Memory B cell (primary cell): ENCODE measurements at regions not wholly inside any gene's neighbourhood (a gene's known extent, or its start where the extent isn't known, plus 50 kb on each side); places are given as distances from the start of the nearest gene placed in this dataset.
"Not testable (repeated sequence)": the region's sequence is repeated elsewhere in the genome, so short reads cannot be mapped to it uniquely, and the experiment has no call there.

Source experiments
- ATAC-seq: fragments of 150-1000 bp; cut with Tn5 transposase; 2 replicates; pipeline ENCODE4 v1.10.0; 2021; ENCODE audit warnings: low read depth, mild to moderate bottlenecking, moderate library complexity
- DNase-seq, 2 donors: peaks; one replicate each; pipeline ENCODE4 v3.0.0; 2022; ENCODE audit warnings: low spot score in 2 of 2
- H3K27ac Mint-ChIP-seq: one replicate; pipeline ENCODE4 v1.8.0; 2022; ENCODE audit warnings: mild to moderate bottlenecking, moderate library complexity, mixed read lengths
- H3K27me3 Mint-ChIP-seq: one replicate; pipeline ENCODE4 v1.8.0; 2022; ENCODE audit warnings: mixed read lengths
- H3K36me3 Mint-ChIP-seq: one replicate; pipeline ENCODE4 v1.8.0; 2022; ENCODE audit warnings: mild to moderate bottlenecking, mixed read lengths
- H3K4me1 Mint-ChIP-seq: one replicate; pipeline ENCODE4 v1.8.0; 2022; ENCODE audit warnings: mixed read lengths
- H3K4me3 Mint-ChIP-seq: one replicate; pipeline ENCODE4 v1.8.0; 2022; ENCODE audit warnings: mild to moderate bottlenecking, moderate library complexity, mixed read lengths
- H3K9me3 Mint-ChIP-seq: one replicate; pipeline ENCODE4 v1.8.0; 2022; ENCODE audit warnings: mixed read lengths

DNA sequence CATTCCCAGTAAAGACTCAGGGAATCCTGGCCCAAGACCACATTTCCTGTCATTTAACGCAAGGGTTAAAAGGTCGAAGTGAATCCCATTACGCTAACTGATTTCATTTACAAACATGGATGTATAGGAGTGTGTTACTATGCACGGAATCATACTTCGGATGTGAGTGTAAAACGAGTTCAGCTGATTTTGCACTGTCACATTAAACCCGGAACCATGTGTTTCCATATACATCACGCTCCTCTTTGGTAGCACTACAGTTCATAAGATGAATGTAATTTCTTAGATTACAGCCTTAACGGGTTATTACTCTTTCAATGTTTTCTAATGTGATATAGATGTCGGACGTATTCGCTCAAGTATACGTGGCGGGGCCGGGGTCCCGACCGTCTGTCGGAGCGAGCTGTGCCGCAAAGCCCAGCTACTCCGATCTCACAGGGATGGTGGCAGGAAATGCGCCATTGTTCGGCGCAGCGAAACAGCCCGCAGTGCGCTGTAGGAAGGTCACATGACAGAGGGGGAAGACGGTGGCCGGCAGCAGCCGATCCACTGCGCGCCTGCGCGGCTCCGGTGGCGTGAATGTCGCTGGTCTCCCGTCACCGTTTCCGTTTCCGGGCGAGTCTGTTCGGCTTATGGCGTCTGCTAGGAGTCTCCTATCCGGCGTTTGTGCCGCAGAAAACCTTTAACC, 97.3 kb downstream of the NPAP1 start:
- H3K27ac Mint-ChIP-seq: no peak overlapping the region
- peak overlapping the region; percentile 73 for H3K4me3 Mint-ChIP-seq
- peak in 1 of 2 donors; percentile 21 for DNase-seq
- H3K4me1 Mint-ChIP-seq: no peaks in the 10 kb centered on the region
- peak; percentile 75 for ATAC-seq
- H3K27me3 Mint-ChIP-seq: peaks cover 2% of the 10 kb centered on the region
- H3K36me3 Mint-ChIP-seq: no peaks in the 10 kb centered on the region
- peaks cover 9% of the 10 kb centered on the region for H3K9me3 Mint-ChIP-seq

DNA sequence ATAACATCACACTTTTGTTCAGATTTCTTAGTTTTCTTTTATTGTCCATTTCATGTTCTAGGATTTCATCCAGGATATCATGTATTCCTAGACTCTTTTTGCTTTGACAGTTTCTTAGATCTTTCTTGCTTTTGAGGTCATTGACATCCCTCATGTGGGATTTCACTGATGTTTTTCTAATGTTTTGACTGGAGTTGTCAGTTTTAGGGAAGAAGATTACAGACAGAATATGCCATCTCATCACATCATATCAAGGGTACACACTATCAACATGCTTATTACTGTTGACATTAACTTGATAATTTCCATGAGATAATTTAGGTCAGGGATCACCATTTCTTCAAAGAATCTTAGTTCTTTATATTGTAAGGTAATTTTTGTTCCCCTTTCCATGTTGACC, 101.7 kb downstream of the NPAP1 start:
- DNase-seq (no peak), ATAC-seq (no peak)
- Mint-ChIP-seq H3K4me3 (no peak overlapping the region), H3K9me3 (peaks cover 5% of the 10 kb centered on the region), H3K4me1 (no peaks in the 10 kb centered on the region), H3K36me3 (no peaks in the 10 kb centered on the region), H3K27me3 (no peaks in the 10 kb centered on the region), H3K27ac (no peak overlapping the region)

DNA sequence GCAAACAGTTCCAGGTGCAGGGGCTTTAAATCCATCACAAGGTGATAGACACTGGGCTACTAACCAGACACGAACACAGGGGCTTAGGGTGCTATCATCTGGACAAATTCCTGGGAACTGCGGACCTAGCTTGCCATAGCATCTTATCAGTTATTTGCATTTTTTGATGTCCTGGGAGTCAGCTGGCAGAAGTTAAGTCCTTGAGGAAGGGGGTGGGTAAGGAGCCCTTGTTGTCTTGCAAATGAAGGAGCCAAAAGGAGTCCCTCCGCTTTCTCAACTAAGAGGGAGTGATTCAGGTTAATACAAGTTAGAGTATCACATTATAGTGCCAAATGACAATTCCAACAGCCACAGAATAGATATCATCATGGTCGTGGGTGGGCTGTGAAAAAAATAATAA, 108.9 kb downstream of the NPAP1 start:
- no peaks in the 10 kb centered on the region for H3K36me3 Mint-ChIP-seq
- ATAC-seq (no peak), DNase-seq (no peak)
- no peak overlapping the region for H3K27ac Mint-ChIP-seq
- H3K4me3 Mint-ChIP-seq: no peak overlapping the region
- peaks cover 7% of the 10 kb centered on the region for H3K9me3 Mint-ChIP-seq
- peaks cover 2% of the 10 kb centered on the region for H3K4me1 Mint-ChIP-seq
- H3K27me3 Mint-ChIP-seq: no peaks in the 10 kb centered on the region

DNA sequence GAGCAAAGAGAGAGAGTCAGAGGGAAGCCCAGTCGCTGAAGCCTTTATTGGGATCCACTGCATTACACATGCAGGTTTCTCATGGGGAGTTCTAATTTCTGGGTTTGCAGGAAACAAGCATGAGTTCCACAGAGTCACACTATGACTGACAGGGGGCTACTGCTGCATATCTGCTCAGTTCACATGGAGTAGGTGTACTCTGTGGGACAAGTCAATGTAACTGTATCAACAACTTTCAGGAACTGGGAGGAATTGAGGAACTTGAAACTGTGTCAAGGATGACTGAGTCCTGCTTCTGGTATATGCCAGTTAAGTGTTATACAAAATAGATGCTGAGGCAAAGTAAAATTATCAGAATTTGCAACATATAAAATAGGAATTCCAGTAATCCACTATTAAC, 110.8 kb downstream of the NPAP1 start:
- Mint-ChIP-seq H3K9me3 (peaks cover 7% of the 10 kb centered on the region), H3K27me3 (no peaks in the 10 kb centered on the region), H3K36me3 (no peaks in the 10 kb centered on the region), H3K4me1 (peaks cover 2% of the 10 kb centered on the region), H3K4me3 (no peak overlapping the region), H3K27ac (no peak overlapping the region)
- DNase-seq: no peak
- no peak for ATAC-seq

DNA sequence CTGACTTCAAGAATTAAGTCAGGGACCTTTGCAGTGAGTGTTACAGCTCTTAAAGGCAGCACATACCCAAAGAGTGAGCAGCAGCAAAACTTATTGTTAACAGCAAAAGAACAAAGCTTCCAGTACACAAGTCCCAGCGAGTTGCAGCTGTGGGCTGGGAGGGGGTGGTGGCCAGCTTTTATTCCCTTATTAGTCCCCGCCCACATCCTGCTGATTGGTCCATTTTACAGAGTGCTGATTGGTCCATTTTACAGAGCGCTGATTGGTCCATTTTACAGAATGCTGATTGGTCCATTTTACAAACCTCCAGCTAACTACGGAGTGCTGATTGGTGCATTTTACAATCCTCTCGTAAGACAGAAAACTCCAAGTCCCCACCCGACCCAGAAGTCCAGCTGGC, 127.0 kb downstream of the NPAP1 start:
- H3K4me1 Mint-ChIP-seq, H3K27me3 Mint-ChIP-seq, DNase-seq, H3K4me3 Mint-ChIP-seq, H3K27ac Mint-ChIP-seq, H3K9me3 Mint-ChIP-seq, H3K36me3 Mint-ChIP-seq, ATAC-seq: not testable (repeated sequence)

DNA sequence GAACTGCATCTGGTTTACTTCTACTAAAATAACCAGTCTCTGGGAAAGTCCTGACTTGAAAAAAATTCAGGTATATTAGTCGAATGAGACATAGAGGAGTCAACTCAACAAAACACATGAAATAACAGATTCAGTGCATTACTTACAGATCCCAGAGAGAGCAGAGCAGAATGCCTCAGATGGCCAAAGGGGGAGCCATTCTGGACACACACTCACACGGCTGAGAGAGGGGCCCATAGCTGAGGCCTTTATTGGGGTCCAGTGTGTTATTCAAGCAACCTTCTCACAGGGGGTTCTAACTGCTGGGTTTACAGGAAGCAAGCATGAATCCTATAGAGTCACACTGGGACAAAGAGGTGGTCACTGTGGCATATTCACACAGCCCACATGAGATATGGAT, 135.1 kb upstream of the SNRPN start:
- no peaks in the 10 kb centered on the region for H3K4me1 Mint-ChIP-seq
- no peak overlapping the region for H3K4me3 Mint-ChIP-seq
- ATAC-seq: no peak

DNA sequence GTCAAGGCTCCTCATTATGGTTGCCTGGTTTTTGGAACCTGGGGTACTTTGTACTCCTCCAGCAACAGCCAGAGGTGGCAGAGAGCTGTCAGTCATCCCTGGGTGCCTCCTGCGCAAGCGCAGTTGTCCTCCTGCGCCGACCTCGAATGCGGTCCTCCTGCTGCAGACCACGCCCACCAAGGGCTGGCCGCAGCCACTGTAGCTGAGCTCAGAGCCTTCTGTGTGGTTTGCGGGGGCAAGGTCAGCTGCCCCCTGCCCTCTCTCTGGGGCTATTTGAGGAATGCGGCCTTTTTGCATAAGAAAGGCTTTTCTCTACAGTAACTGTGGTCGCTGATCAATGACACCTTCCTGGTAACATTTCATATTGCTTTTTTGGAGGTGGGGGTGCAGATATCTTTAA, 131.3 kb upstream of the SNRPN start:
- Mint-ChIP-seq H3K36me3 (no peaks in the 10 kb centered on the region), H3K4me3 (no peak overlapping the region), H3K4me1 (no peaks in the 10 kb centered on the region), H3K9me3 (peaks cover 2% of the 10 kb centered on the region), H3K27me3 (no peaks in the 10 kb centered on the region), H3K27ac (no peak overlapping the region)
- ATAC-seq: no peak
- DNase-seq: no peak

More for the DNA sequence above, 135.1 kb upstream of the SNRPN start:
- no peaks in the 10 kb centered on the region for H3K27me3 Mint-ChIP-seq
- no peaks in the 10 kb centered on the region for H3K36me3 Mint-ChIP-seq
- no peak for DNase-seq
- H3K27ac Mint-ChIP-seq: no peak overlapping the region
- H3K9me3 Mint-ChIP-seq: peaks cover 3% of the 10 kb centered on the region

DNA sequence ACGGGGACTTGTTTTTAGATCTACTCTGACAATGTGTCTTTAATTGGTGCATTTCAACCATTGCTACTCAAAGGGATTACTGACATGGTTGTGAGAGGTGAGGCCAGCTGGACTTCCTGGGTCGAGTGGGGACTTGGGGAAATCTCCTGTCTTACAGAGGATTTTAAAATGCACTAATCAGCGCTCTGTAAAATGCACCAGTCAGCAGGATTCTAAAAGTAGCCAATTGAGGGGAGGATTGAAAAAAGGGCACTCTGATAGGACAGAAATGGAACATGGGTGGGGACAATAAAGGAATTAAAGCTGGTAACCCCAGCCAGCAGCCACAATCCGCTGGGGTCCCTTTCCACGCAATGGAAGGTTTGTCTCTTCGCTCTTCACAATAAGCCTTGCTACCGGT, 122.5 kb upstream of the SNRPN start:
- ATAC-seq (no peak), DNase-seq (no peak)
- Mint-ChIP-seq H3K9me3 (peaks cover 3% of the 10 kb centered on the region), H3K4me1 (no peaks in the 10 kb centered on the region), H3K36me3 (no peaks in the 10 kb centered on the region), H3K4me3 (no peak overlapping the region), H3K27ac (no peak overlapping the region), H3K27me3 (no peaks in the 10 kb centered on the region)

DNA sequence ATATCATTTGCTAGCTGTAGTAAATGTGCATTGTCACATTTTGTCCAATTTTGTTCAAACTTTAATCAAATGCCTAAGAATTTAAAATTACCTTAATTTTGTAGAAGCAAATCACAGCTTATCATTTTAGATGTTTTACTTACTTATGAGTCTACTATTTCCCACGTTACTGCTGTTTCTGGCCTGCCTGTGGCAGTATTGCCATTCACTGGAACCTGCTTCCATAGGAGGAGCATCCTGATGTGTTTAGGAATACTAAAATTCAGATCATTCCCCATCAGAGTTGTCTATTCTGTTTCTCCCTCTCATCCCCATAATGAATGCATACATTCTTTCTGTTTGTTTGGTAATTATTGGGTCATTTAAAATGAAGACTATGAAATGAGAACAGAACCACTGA, 119.5 kb upstream of the SNRPN start:
- Mint-ChIP-seq H3K9me3 (peaks cover 1% of the 10 kb centered on the region), H3K4me3 (no peak overlapping the region), H3K27ac (no peak overlapping the region), H3K4me1 (no peaks in the 10 kb centered on the region), H3K27me3 (no peaks in the 10 kb centered on the region), H3K36me3 (no peaks in the 10 kb centered on the region)
- ATAC-seq: no peak
- DNase-seq: no peak

DNA sequence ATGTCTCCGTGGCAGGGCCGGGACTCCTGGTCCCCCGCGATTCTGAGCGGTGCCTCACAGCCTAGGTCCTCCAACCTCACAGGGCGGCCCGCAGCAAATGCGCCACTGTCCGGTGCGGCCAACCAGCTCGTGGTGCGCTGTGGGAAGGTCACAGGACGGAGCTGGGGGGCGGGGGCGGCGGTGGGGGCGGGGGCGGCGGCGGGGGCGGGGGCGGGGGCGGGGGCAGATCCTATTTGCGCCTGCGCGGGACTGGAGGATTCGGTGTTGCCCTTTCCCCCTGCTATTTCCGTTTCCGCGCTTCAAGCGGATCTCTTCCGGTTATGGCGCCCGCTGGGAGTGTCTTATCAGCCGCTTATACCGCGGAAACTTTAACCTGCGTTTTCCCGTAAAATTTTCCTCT, 106.7 kb upstream of the SNRPN start:
- ATAC-seq (no peak), DNase-seq (no peak)
- H3K9me3 Mint-ChIP-seq: peaks cover 13% of the 10 kb centered on the region
- H3K4me1 Mint-ChIP-seq: no peaks in the 10 kb centered on the region
- H3K27ac Mint-ChIP-seq: no peak overlapping the region
- peaks cover 2% of the 10 kb centered on the region for H3K36me3 Mint-ChIP-seq
- no peak overlapping the region for H3K4me3 Mint-ChIP-seq
- H3K27me3 Mint-ChIP-seq: peaks cover 2% of the 10 kb centered on the region

DNA sequence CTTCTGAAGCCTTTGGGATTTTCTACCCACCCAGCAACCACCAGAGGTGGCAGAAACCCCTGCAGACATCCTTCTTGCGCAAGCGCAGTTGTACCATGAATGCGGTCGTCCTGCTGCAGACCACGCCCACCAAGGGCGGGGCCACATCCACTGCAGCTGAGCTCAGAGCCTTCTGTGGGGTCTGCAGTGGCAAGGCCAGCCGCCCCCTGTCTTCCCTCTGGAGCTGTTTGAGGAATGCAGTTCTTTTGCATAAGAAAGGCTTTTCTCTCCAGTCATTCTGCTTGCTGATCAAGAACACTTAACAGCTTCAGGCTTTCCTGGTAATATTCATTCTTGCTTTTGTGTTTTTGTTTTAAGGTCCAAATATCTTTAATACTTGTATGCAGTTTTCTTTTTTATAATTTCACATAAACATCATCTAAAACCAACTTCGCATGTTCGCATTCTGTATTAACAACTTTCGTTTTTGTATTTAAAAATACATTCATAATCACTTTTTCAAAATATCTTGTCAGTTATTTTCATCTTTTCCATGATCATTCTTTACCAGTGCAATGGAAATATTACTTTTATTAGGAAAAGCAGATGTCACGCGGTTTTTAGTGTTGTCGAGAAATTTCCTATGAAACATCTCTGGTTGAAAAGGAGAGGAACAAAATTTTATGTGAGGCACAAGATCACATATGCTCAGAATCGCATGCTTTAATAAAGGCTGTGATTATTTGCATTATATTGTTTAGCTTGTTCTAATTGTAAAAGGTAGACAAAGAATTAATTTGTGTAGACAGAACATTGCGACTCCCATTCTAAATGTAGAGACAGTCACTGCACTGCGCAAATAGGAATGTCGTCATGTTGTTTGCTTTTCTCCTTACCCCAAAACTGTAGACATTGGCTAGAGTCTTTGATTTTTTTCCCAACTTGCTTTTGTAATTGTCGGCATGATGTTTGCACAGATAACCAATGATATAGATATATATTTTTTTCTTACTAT, 98.1 kb upstream of the SNRPN start:
- Mint-ChIP-seq H3K27me3 (no peaks in the 10 kb centered on the region), H3K27ac (no peak overlapping the region), H3K4me1 (no peaks in the 10 kb centered on the region), H3K9me3 (peaks cover 2% of the 10 kb centered on the region), H3K4me3 (no peak overlapping the region), H3K36me3 (no peaks in the 10 kb centered on the region)
- DNase-seq (no peak), ATAC-seq (no peak)

DNA sequence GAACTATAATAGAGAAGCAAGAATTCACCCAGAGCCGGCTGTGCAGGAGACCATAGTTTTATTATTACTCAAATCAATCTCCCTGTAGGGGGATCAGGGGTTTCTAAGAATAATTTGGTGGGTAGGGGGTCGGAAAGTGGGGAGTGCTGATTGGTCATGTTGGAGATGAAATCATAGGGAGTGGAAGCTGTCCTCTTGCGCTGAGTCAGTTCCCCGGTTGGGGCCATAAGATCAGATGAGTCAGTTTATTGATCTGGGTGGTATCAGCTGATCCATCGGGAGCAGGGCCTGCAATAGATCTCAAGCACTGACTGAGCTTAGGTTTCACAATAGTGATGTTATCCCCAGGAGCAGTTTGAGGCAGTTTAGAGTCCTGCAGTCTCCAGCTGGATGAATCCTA, 97.0 kb upstream of the SNRPN start:
- Mint-ChIP-seq H3K27ac (no peak overlapping the region), H3K4me1 (no peaks in the 10 kb centered on the region), H3K9me3 (no peaks in the 10 kb centered on the region), H3K4me3 (no peak overlapping the region), H3K36me3 (no peaks in the 10 kb centered on the region), H3K27me3 (no peaks in the 10 kb centered on the region)
- ATAC-seq (no peak), DNase-seq (no peak)

DNA sequence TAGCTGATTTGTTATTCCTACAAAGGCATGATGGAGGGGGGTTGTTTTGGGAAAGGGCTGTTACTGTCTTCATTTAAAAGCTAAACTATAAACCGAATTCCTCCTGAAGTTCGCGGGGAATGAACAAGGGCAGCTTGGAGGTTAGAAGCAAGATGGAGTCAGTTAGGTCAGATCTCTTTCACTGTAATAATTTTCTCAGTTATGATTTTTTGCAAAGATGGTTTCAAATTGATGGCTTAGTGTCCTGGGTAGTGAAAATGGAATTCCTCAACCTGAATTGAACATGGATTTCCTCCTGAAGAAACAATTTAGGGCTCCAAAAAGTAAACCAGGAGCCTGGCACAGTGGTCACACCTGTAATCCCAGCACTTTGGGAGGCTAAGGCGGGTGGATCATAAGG, 96.6 kb upstream of the SNRPN start:
- DNase-seq, H3K4me3 Mint-ChIP-seq, H3K4me1 Mint-ChIP-seq, H3K36me3 Mint-ChIP-seq, H3K27ac Mint-ChIP-seq, ATAC-seq, H3K9me3 Mint-ChIP-seq, H3K27me3 Mint-ChIP-seq: not testable (repeated sequence)

DNA sequence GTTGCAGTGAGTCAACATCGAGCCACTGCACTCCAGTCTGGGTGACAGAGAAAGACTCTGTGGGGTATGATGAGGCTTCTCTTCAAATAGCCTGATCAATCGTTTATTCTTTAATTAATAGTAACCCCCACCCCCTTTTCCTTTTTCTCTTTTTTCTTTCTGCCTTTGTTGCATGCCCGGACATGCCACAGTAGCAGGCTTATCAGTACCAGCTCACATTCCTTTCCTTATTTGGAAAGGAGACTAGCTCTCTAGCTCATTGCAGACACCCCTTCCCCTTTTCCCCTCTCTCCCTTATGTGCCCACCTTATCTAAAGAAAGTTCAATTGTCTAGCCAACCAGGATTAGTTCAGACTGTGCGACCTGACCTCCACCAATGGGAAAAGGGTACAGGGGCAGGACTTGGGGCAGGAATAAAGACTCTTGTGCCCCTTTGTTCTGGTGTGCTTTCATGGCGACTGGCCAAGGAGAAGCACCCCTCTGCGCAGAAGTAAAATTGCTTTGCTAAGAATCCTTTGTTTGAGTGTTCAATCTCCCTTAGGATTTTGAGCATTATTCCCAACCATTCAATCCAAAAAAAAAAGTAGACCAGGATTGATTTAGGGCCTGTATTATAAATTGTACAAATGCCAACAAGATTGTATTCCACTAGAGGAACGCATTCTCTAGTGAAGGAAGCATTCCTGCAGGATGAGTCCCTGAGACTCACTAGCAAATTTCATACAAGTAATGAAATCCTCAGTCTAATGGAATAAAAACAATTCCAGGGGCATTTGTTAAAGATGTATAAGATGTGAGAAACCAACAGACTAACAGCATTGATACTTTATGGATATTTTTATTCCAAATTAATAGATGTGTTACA, 95.8 kb upstream of the SNRPN start:
- H3K36me3 Mint-ChIP-seq: no peaks in the 10 kb centered on the region
- H3K4me1 Mint-ChIP-seq: no peaks in the 10 kb centered on the region
- no peaks in the 10 kb centered on the region for H3K27me3 Mint-ChIP-seq
- no peak for ATAC-seq
- no peak overlapping the region for H3K4me3 Mint-ChIP-seq
- DNase-seq: no peak
- no peak overlapping the region for H3K27ac Mint-ChIP-seq
- no peaks in the 10 kb centered on the region for H3K9me3 Mint-ChIP-seq
